ENCODE measurements at regions not wholly inside any gene's neighbourhood (a gene's known extent, or its start where the extent isn't known, plus 50 kb on each side); places are given as distances from the start of the nearest gene placed in this dataset.

DNA sequence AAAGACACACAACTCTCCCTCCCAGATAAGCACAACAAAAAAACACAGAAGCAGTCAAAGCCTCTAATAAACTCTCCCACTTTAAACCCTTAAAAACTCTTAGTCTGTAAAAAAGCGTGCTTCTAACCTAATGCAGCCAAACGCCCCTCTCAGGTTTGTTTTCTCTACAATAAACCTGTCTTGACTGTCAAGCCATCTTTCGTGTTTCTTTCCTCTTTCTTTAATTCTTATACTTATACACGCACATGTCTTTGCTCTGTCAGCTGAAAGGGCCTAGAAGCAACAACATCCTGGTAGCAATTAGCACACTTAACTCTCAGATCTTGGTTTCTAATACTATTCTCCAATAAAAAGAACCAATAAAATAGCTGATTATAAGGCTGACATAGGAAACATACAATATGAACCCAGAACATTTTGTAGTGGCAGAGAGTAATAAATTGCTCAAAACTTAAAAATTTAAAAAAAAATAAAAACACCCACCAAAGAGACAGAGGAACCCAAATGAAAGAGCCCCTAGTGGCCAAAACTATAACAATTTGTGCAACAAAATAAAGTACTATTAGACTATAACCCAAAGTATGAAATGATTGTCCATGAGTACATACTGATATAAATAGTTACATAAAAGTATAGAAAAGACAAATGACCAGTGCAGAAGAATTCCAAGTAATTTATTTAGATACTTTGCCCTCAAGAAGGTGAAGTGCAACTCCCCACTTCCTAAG is 440.4 kb upstream of the ADGRL3 start:
- H3K79me2 ChIP-seq (ENCODE audit: low read length): no peaks in the 10 kb centered on the region
- H2AFZ ChIP-seq (ENCODE audit: low read length): no peak overlapping the region
- H3K27me3 ChIP-seq (ENCODE audit: low read length): no peaks in the 10 kb centered on the region
- no peak overlapping the region for H3K4me2 ChIP-seq (ENCODE audit: low read depth, low read length, poor library complexity, severe bottlenecking)
- H3K4me1 ChIP-seq (ENCODE audit: low read length): no peaks in the 10 kb centered on the region
- no peaks in the 10 kb centered on the region for H3K9me2 ChIP-seq (replicated peaks; ENCODE audit: insufficient read depth, low read length)
- no peaks in the 10 kb centered on the region for H4K20me1 ChIP-seq (ENCODE audit: insufficient read depth, low read depth, low read length)
- DNase-seq: no peak
- no peaks in the 10 kb centered on the region for H3K36me3 ChIP-seq (ENCODE audit: insufficient read depth, low read length)
- H3K9me3 ChIP-seq (ENCODE audit: low read length): peaks cover 22% of the 10 kb centered on the region
- H3K4me3 ChIP-seq (ENCODE audit: low read length): no peak overlapping the region
- no peak overlapping the region for H3K9ac ChIP-seq (ENCODE audit: low read length)
- no peak overlapping the region for H3K27ac ChIP-seq (ENCODE audit: low read length)

DNA sequence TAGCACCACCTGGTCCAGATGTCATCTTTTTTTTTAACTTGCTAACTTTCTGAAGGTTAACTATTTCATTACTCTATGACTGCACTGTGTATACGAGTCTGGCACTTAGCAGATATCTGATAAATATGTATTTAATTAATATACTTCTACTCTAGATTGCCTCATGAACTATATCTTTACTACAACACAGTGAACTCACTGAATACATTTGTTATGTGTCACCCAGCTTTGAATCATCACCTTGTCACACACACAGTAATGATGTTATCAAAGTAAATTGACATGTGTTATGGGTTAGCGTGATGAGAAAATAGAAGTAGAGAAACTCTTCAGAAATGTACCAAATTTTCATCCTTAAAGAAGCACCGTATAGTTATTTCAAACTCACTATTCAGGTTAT is 419.3 kb upstream of the ADGRL3 start:
- no peaks in the 10 kb centered on the region for H3K79me2 ChIP-seq (ENCODE audit: low read length)
- H3K27ac ChIP-seq (ENCODE audit: low read length): no peak overlapping the region
- no peaks in the 10 kb centered on the region for H3K36me3 ChIP-seq (ENCODE audit: insufficient read depth, low read length)
- no peaks in the 10 kb centered on the region for H3K27me3 ChIP-seq (ENCODE audit: low read length)
- no peaks in the 10 kb centered on the region for H4K20me1 ChIP-seq (ENCODE audit: insufficient read depth, low read depth, low read length)
- peaks cover 28% of the 10 kb centered on the region for H3K9me3 ChIP-seq (ENCODE audit: low read length)
- DNase-seq: no peak
- H3K9ac ChIP-seq (ENCODE audit: low read length): no peak overlapping the region
- no peaks in the 10 kb centered on the region for H3K9me2 ChIP-seq (replicated peaks; ENCODE audit: insufficient read depth, low read length)
- no peak overlapping the region for H3K4me3 ChIP-seq (ENCODE audit: low read length)
- H3K4me1 ChIP-seq (ENCODE audit: low read length): no peaks in the 10 kb centered on the region
- no peak overlapping the region for H3K4me2 ChIP-seq (ENCODE audit: low read depth, low read length, poor library complexity, severe bottlenecking)
- H2AFZ ChIP-seq (ENCODE audit: low read length): no peak overlapping the region

DNA sequence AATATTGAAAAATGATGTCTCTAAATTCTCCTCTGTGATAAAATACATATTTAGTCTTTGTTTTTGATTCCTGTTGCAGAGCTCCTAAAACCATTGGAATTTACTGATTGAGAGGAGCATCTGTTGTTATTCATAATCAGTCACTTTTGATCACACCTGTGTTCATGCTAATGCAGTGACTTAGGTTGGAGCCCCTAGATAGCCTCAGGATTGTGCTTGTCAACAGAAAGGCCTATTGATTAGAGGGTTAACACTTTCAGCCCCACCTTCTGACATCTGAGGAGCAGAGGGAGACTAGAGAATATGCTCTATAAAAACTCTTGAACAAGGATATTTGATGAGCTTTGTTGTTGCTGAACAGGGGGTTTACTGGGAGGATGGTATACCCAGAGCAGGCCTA is 409.5 kb upstream of the ADGRL3 start:
- Histone ChIP-seq H4K20me1 (ENCODE audit: insufficient read depth, low read depth, low read length) (no peaks in the 10 kb centered on the region), H3K9me2 (replicated peaks; ENCODE audit: insufficient read depth, low read length) (no peaks in the 10 kb centered on the region), H3K27me3 (ENCODE audit: low read length) (no peaks in the 10 kb centered on the region), H2AFZ (ENCODE audit: low read length) (no peak overlapping the region), H3K79me2 (ENCODE audit: low read length) (no peaks in the 10 kb centered on the region), H3K4me1 (ENCODE audit: low read length) (no peaks in the 10 kb centered on the region), H3K9me3 (ENCODE audit: low read length) (peaks cover 58% of the 10 kb centered on the region), H3K4me2 (ENCODE audit: low read depth, low read length, poor library complexity, severe bottlenecking) (no peak overlapping the region), H3K9ac (ENCODE audit: low read length) (no peak overlapping the region), H3K36me3 (ENCODE audit: insufficient read depth, low read length) (no peaks in the 10 kb centered on the region), H3K4me3 (ENCODE audit: low read length) (no peak overlapping the region), H3K27ac (ENCODE audit: low read length) (no peak overlapping the region)
- DNase-seq: no peak

DNA sequence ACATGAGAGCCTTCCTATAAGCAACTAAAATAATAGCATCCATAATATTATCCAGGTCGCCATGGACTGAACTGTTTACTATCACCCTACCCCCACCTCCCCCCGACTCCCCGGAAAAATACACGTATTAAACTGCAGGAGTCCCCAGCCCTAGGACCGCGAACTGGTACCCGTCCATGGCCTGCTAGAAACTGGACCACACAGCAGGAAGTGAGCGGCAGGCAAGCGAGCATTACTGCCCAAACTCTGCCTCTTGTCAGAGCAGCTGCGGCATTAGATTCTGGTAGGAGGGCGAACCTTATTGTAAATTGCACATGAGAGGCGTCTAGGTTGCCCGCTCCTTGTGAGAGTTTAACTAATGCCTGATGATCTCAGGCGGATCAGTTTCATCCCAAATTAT is 405.8 kb upstream of the ADGRL3 start:
- Histone ChIP-seq H3K9me2 (replicated peaks; ENCODE audit: insufficient read depth, low read length) (no peaks in the 10 kb centered on the region), H3K27me3 (ENCODE audit: low read length) (no peaks in the 10 kb centered on the region), H3K4me2 (ENCODE audit: low read depth, low read length, poor library complexity, severe bottlenecking) (no peak overlapping the region), H3K4me1 (ENCODE audit: low read length) (no peaks in the 10 kb centered on the region), H2AFZ (ENCODE audit: low read length) (no peak overlapping the region), H3K36me3 (ENCODE audit: insufficient read depth, low read length) (no peaks in the 10 kb centered on the region), H4K20me1 (ENCODE audit: insufficient read depth, low read depth, low read length) (no peaks in the 10 kb centered on the region), H3K4me3 (ENCODE audit: low read length) (no peak overlapping the region), H3K9ac (ENCODE audit: low read length) (no peak overlapping the region), H3K79me2 (ENCODE audit: low read length) (no peaks in the 10 kb centered on the region), H3K9me3 (ENCODE audit: low read length) (peaks cover 44% of the 10 kb centered on the region), H3K27ac (ENCODE audit: low read length) (no peak overlapping the region)
- no peak for DNase-seq

DNA sequence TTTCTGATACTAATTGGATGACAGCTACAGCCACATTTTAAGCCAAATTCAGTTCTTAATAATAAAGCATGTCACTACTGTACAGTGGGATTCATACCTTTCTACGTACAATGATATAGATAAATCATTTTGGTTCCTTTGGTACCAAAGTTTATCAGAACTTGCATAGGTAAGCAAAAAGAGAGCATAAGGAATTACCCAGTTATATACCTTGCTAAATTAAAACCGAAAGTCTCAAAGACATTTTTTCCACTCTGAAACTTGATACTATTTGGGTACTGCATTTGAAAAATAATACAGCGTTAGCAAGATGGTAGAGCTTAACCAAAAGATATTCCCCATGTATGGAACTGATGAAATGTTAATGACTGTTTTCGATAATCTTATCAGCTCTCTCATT is 400.9 kb upstream of the ADGRL3 start:
- peaks cover 36% of the 10 kb centered on the region for H3K9me3 ChIP-seq (ENCODE audit: low read length)
- no peaks in the 10 kb centered on the region for H3K36me3 ChIP-seq (ENCODE audit: insufficient read depth, low read length)
- H3K9ac ChIP-seq (ENCODE audit: low read length): no peak overlapping the region
- H3K9me2 ChIP-seq (replicated peaks; ENCODE audit: insufficient read depth, low read length): no peaks in the 10 kb centered on the region
- no peaks in the 10 kb centered on the region for H3K79me2 ChIP-seq (ENCODE audit: low read length)
- no peaks in the 10 kb centered on the region for H4K20me1 ChIP-seq (ENCODE audit: insufficient read depth, low read depth, low read length)
- no peak overlapping the region for H3K4me2 ChIP-seq (ENCODE audit: low read depth, low read length, poor library complexity, severe bottlenecking)
- no peak overlapping the region for H3K4me3 ChIP-seq (ENCODE audit: low read length)
- no peak for DNase-seq
- no peaks in the 10 kb centered on the region for H3K27me3 ChIP-seq (ENCODE audit: low read length)
- no peaks in the 10 kb centered on the region for H3K4me1 ChIP-seq (ENCODE audit: low read length)
- no peak overlapping the region for H2AFZ ChIP-seq (ENCODE audit: low read length)
- H3K27ac ChIP-seq (ENCODE audit: low read length): no peak overlapping the region

DNA sequence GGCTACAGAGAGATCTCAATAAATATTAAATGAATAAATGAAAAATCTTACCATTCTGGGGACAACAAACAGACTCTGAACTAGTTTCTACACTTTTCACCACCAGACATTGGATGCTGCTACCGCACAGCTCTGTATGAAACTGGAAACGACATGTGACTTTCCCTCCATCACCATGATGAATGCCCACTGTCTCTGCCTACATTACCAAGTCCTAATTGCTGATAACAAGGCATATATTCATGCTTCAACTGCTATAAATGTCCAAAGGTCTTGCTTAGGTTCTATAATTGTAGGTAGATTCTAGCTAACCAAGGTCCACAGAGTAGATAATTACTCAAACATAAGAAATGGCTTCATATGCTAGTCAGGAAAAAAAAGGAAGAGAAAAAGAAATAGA is 399.4 kb upstream of the ADGRL3 start:
- Histone ChIP-seq H3K4me1 (ENCODE audit: low read length) (no peaks in the 10 kb centered on the region), H3K27me3 (ENCODE audit: low read length) (no peaks in the 10 kb centered on the region), H2AFZ (ENCODE audit: low read length) (no peak overlapping the region), H3K4me3 (ENCODE audit: low read length) (no peak overlapping the region), H3K9ac (ENCODE audit: low read length) (no peak overlapping the region), H4K20me1 (ENCODE audit: insufficient read depth, low read depth, low read length) (no peaks in the 10 kb centered on the region), H3K36me3 (ENCODE audit: insufficient read depth, low read length) (no peaks in the 10 kb centered on the region), H3K79me2 (ENCODE audit: low read length) (no peaks in the 10 kb centered on the region), H3K4me2 (ENCODE audit: low read depth, low read length, poor library complexity, severe bottlenecking) (no peak overlapping the region), H3K9me3 (ENCODE audit: low read length) (peaks cover 27% of the 10 kb centered on the region), H3K9me2 (replicated peaks; ENCODE audit: insufficient read depth, low read length) (no peaks in the 10 kb centered on the region), H3K27ac (ENCODE audit: low read length) (no peak overlapping the region)
- DNase-seq: no peak

DNA sequence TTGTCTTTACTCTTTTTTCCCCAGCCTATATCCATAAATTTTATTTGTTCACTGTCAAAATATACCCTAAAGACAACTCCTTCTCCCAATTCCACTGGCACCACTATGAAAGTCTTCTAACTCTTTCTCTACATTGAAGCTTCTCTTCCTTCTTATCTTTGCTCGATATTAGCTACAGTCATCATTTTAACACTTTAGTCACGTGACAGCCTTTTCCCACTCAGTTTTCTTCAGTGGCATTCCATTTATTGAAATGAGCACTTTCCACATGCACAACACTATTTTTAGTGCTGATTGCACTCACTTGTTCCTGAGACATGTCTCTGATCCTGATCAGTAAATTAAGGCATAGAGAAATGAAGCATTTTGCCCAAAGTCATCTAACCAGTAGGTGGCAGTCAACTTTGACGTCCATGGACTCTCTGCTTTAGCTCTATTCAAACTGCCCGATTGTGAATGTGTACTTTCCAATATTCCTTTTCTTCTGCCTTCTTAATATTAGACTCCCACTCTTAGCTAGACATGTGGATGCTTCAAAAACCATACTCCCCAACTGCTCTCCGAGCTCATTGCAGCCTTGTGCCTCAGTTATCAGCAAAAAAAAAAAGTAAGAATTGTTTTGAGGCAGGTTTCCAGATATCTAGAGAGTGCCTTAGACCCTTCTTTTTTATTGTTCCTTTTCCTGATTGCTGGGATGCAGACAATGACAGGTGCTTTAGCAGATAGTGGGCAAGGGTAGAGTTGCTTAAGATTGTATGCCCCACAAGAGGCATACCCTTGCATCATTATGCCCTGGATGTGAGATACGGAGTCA is 394.4 kb upstream of the ADGRL3 start:
- Histone ChIP-seq H3K4me3 (ENCODE audit: low read length) (no peak overlapping the region), H3K79me2 (ENCODE audit: low read length) (no peaks in the 10 kb centered on the region), H2AFZ (ENCODE audit: low read length) (no peak overlapping the region), H4K20me1 (ENCODE audit: insufficient read depth, low read depth, low read length) (no peaks in the 10 kb centered on the region), H3K27me3 (ENCODE audit: low read length) (no peaks in the 10 kb centered on the region), H3K9me3 (ENCODE audit: low read length) (peaks cover 34% of the 10 kb centered on the region), H3K9me2 (replicated peaks; ENCODE audit: insufficient read depth, low read length) (no peaks in the 10 kb centered on the region), H3K9ac (ENCODE audit: low read length) (no peak overlapping the region), H3K27ac (ENCODE audit: low read length) (no peak overlapping the region), H3K36me3 (ENCODE audit: insufficient read depth, low read length) (no peaks in the 10 kb centered on the region), H3K4me1 (ENCODE audit: low read length) (no peaks in the 10 kb centered on the region), H3K4me2 (ENCODE audit: low read depth, low read length, poor library complexity, severe bottlenecking) (no peak overlapping the region)
- peak; percentile 63 for DNase-seq

DNA sequence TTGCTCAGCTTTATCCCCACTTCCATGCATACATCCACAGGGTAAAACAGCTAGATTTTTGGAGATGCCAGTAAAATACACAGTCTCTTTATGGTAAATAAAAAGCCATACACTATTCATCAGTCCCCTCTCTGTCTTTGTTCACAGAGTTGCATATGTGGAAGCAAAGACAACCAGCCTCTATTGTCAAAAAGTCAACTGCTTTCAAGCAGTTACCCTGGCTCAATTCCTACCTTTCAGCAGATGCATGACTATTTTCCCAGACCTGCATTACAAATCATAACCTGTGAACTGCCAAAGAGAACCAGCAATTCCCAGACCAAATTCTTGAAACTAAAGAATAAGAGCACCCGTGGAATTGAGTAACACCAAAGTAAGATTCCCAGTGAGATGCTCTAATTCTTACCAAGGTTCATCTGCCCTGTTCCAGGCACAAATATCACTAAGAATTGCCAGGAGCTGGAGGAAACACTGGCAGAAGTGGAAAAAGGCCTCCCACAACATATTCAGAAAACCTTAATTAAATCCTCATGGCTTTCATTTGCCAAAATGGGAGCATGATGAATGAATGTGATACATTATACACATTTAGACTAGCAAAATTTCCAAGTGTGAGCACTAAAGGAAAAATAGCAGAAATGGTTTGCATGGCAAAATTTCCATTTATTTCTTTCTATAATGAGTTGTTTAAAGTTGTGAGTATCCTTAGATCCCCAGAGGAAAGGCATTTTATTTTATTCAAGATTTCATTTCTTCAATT is 391.2 kb upstream of the ADGRL3 start:
- Histone ChIP-seq H3K27ac (ENCODE audit: low read length) (no peak overlapping the region), H3K4me2 (ENCODE audit: low read depth, low read length, poor library complexity, severe bottlenecking) (no peak overlapping the region), H3K79me2 (ENCODE audit: low read length) (no peaks in the 10 kb centered on the region), H3K9me3 (ENCODE audit: low read length) (peaks cover 42% of the 10 kb centered on the region), H3K9ac (ENCODE audit: low read length) (no peak overlapping the region), H3K27me3 (ENCODE audit: low read length) (no peaks in the 10 kb centered on the region), H3K36me3 (ENCODE audit: insufficient read depth, low read length) (no peaks in the 10 kb centered on the region), H3K4me3 (ENCODE audit: low read length) (no peak overlapping the region), H3K4me1 (ENCODE audit: low read length) (no peaks in the 10 kb centered on the region), H2AFZ (ENCODE audit: low read length) (no peak overlapping the region), H4K20me1 (ENCODE audit: insufficient read depth, low read depth, low read length) (no peaks in the 10 kb centered on the region), H3K9me2 (replicated peaks; ENCODE audit: insufficient read depth, low read length) (no peaks in the 10 kb centered on the region)
- no peak for DNase-seq

All from Karpas-422 (cell line).